Suprapubic skin (tissue), 4 donors: ENCODE measurements at regions not wholly inside any gene's neighbourhood (a gene's known extent, or its start where the extent isn't known, plus 50 kb on each side); places are given as distances from the start of the nearest gene placed in this dataset.

Source experiments
- EP300 ChIP-seq: sonication (generic); formaldehyde crosslinking; IDR thresholded peaks from one replicate; pipeline ENCODE4 v1.6.1; 2017; ENCODE audit warnings: antibody characterized with exemption
- POLR2A ChIP-seq, 2 donors: fragments of 450-650 bp; IDR thresholded peaks; one replicate each; pipeline ENCODE4 v1.6.1; 2017; ENCODE audit warnings: antibody characterized with exemption in 2 of 2, mild to moderate bottlenecking in 2 of 2, moderate library complexity in 2 of 2
- POLR2AphosphoS5 ChIP-seq, 3 donors: sonication (generic); formaldehyde crosslinking; IDR thresholded peaks; one replicate each; pipeline ENCODE4 v1.6.1; 2017; ENCODE audit warnings: antibody characterized with exemption in 3 of 3
- TF ChIP-seq, protein P1 (sequence below), 2 donors: fragments of 200-600 bp in 1 of 2; fragments of 450-650 bp in 1 of 2; sonication (generic) in 1 of 2; IDR thresholded peaks; one replicate each; pipeline ENCODE4 v1.5.1; 2016 to 2019; ENCODE audit warnings: antibody characterized with exemption in 2 of 2, mild to moderate bottlenecking in 1 of 2, moderate library complexity in 1 of 2

DNA sequence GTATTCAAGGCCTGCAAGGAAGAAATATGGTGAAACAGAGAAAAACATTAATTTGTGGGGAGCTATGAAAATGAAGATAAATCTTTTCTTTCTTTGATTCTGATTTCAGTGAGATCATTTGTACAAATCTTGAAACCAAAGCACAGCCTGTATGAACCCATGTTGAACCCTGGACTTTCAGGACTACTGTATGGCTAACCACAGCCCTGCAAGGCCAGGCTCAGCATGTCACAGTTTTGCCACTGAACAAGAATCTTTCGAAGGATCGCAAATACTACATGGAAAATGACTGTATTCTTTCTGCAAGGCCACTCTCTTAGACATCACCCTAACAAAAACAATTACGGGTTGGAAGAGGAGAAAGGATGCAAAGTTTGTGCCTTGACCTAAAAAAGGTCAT lies 161.7 kb upstream of the MAF start:
- TF ChIP-seq, protein P1, sequence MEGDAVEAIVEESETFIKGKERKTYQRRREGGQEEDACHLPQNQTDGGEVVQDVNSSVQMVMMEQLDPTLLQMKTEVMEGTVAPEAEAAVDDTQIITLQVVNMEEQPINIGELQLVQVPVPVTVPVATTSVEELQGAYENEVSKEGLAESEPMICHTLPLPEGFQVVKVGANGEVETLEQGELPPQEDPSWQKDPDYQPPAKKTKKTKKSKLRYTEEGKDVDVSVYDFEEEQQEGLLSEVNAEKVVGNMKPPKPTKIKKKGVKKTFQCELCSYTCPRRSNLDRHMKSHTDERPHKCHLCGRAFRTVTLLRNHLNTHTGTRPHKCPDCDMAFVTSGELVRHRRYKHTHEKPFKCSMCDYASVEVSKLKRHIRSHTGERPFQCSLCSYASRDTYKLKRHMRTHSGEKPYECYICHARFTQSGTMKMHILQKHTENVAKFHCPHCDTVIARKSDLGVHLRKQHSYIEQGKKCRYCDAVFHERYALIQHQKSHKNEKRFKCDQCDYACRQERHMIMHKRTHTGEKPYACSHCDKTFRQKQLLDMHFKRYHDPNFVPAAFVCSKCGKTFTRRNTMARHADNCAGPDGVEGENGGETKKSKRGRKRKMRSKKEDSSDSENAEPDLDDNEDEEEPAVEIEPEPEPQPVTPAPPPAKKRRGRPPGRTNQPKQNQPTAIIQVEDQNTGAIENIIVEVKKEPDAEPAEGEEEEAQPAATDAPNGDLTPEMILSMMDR (IDR thresholded peaks at IDR 0.05), result no peak
- TF ChIP-seq EP300 (no peak), POLR2AphosphoS5 (IDR thresholded peaks at IDR 0.05) (no peak), POLR2A (IDR thresholded peaks at IDR 0.05) (no peak)
